ENCODE measurements at regions not wholly inside any gene's neighbourhood (a gene's known extent, or its start where the extent isn't known, plus 50 kb on each side); places are given as distances from the start of the nearest gene placed in this dataset.
A peak's percentile ranks its signal among the peaks of the same experiment; 100 is the strongest.

- DNase-seq (ENCODE audit: low read depth, low spot score), result no peak
- Mint-ChIP-seq H3K4me1 (peaks cover 22% of the 10 kb centered on the region), H3K9me3 (no peaks in the 10 kb centered on the region), H3K27ac (ENCODE audit: unreplicated experiment) (no peak overlapping the region), H3K4me3 (no peak overlapping the region), H3K27me3 (ENCODE audit: low read depth) (no peaks in the 10 kb centered on the region), H3K36me3 (ENCODE audit: low read depth) (no peaks in the 10 kb centered on the region)
- TF ChIP-seq CTCF (conservative IDR thresholded peaks at IDR 0.05), result no peak
Observed at GRCh38 chr2:3040066-3040428, 337.6 kb downstream of the EIPR1 start.

GRCh38 chr2:3039188-3040065 lies 338.2 kb downstream of the EIPR1 start:
- no peak for DNase-seq (ENCODE audit: low read depth, low spot score)
- no peaks in the 10 kb centered on the region for H3K9me3 Mint-ChIP-seq
- H3K4me3 Mint-ChIP-seq, result peak overlapping the region; percentile 12
- H3K27me3 Mint-ChIP-seq (ENCODE audit: low read depth), result no peaks in the 10 kb centered on the region
- H3K4me1 Mint-ChIP-seq, result peaks cover 22% of the 10 kb centered on the region
- no peak overlapping the region for H3K27ac Mint-ChIP-seq (ENCODE audit: unreplicated experiment)
- TF ChIP-seq CTCF (conservative IDR thresholded peaks at IDR 0.05), result no peak
- no peaks in the 10 kb centered on the region for H3K36me3 Mint-ChIP-seq (ENCODE audit: low read depth)

GRCh38 chr2:3038636-3039035 lies 339.0 kb downstream of the EIPR1 start:
- Mint-ChIP-seq H3K36me3 (ENCODE audit: low read depth) (no peaks in the 10 kb centered on the region), H3K9me3 (no peaks in the 10 kb centered on the region), H3K4me3 (no peak overlapping the region), H3K27me3 (ENCODE audit: low read depth) (no peaks in the 10 kb centered on the region), H3K27ac (ENCODE audit: unreplicated experiment) (no peak overlapping the region), H3K4me1 (peaks cover 22% of the 10 kb centered on the region)
- DNase-seq (ENCODE audit: low read depth, low spot score), result no peak
- no peak for TF ChIP-seq CTCF (conservative IDR thresholded peaks at IDR 0.05)

GRCh38 chr2:3037196-3038194 lies 340.1 kb downstream of the EIPR1 start:
- H3K4me1 Mint-ChIP-seq, result peaks cover 22% of the 10 kb centered on the region
- no peak for TF ChIP-seq CTCF (conservative IDR thresholded peaks at IDR 0.05)
- no peaks in the 10 kb centered on the region for H3K27me3 Mint-ChIP-seq (ENCODE audit: low read depth)
- H3K36me3 Mint-ChIP-seq (ENCODE audit: low read depth), result no peaks in the 10 kb centered on the region
- H3K27ac Mint-ChIP-seq (ENCODE audit: unreplicated experiment), result no peak overlapping the region
- DNase-seq (ENCODE audit: low read depth, low spot score), result no peak
- no peak overlapping the region for H3K4me3 Mint-ChIP-seq
- no peaks in the 10 kb centered on the region for H3K9me3 Mint-ChIP-seq

- Mint-ChIP-seq H3K36me3 (ENCODE audit: low read depth) (no peaks in the 10 kb centered on the region), H3K27ac (ENCODE audit: unreplicated experiment) (no peak overlapping the region), H3K9me3 (no peaks in the 10 kb centered on the region), H3K4me3 (no peak overlapping the region), H3K4me1 (peaks cover 19% of the 10 kb centered on the region), H3K27me3 (ENCODE audit: low read depth) (no peaks in the 10 kb centered on the region)
- TF ChIP-seq CTCF (conservative IDR thresholded peaks at IDR 0.05), result no peak
- DNase-seq (ENCODE audit: low read depth, low spot score), result no peak
Observed at GRCh38 chr2:3036432-3037125, 341.0 kb downstream of the EIPR1 start.
